GM13976 (cell line): ENCODE measurements at regions not wholly inside any gene's neighbourhood (a gene's known extent, or its start where the extent isn't known, plus 50 kb on each side); places are given as distances from the start of the nearest gene placed in this dataset.

Experiments used
- DNase-seq: peaks from one replicate; pipeline ENCODE4 v3.0.0; 2012; ENCODE audit warnings: low spot score
- CTCF ChIP-seq: IDR thresholded peaks from 2 replicates; pipeline ENCODE4 v1.5.1; 2012; ENCODE audit warnings: borderline replicate concordance, mild to moderate bottlenecking; ENCODE audit not compliant: insufficient read depth; ENCODE audit errors: extremely low read depth, missing control alignments, control extremely low read depth
- in situ Hi-C: fragments of 300-500 bp; cut with MboI; formaldehyde crosslinking; loops from one replicate; pipeline ENCODE4 v1.12.0; 2022; ENCODE audit warnings: low sequenced_read_pairs, mixed read lengths, inconsistent platforms; ENCODE audit not compliant: unreplicated experiment

GRCh38 chr3:178169421-178169820, 366.8 kb upstream of the KCNMB2 start:
- no peak for DNase-seq
- in situ Hi-C loops, result no loop called here
- no peak for TF ChIP-seq CTCF

- no peak for TF ChIP-seq CTCF
- DNase-seq, result no peak
- in situ Hi-C loops, result no loop called here
These were observed 365.3 kb upstream of the KCNMB2 start for GRCh38 chr3:178170698-178171535.

- no peak for DNase-seq
- TF ChIP-seq CTCF, result no peak
- in situ Hi-C loops, result no loop called here
These were observed 364.1 kb upstream of the KCNMB2 start for GRCh38 chr3:178172121-178172520.

- TF ChIP-seq CTCF, result no peak
- DNase-seq, result no peak
- in situ Hi-C loops, result no loop called here
These were observed 361.9 kb upstream of the KCNMB2 start for GRCh38 chr3:178174201-178174915.

GRCh38 chr3:178181088-178181487, 355.1 kb upstream of the KCNMB2 start:
- no peak for DNase-seq
- TF ChIP-seq CTCF, result no peak
- in situ Hi-C loops, result no loop called here

- TF ChIP-seq CTCF, result no peak
- no peak for DNase-seq
- in situ Hi-C loops, result no loop called here
These were observed 354.5 kb upstream of the KCNMB2 start for GRCh38 chr3:178181784-178182183.
